Esophagus muscularis mucosa (tissue), 4 donors: ENCODE measurements at regions not wholly inside any gene's neighbourhood (a gene's known extent, or its start where the extent isn't known, plus 50 kb on each side); places are given as distances from the start of the nearest gene placed in this dataset.

Source experiments
- DNase-seq: peaks from one replicate; pipeline ENCODE4 v3.0.0-alpha.2; 2017; ENCODE audit errors: extremely low spot score
- H3K27ac ChIP-seq, 4 donors: fragments of 200-600 bp; sonication (generic); replicated peaks in 1 of 4; 1 replicate in 3 of 4; 2 replicates in 1 of 4; pipeline ENCODE4 v1.5.1; 2016 to 2019; ENCODE audit warnings: mild to moderate bottlenecking in 1 of 4
- H3K27me3 ChIP-seq, 4 donors: fragments of 200-600 bp; sonication (generic); one replicate each; pipeline versions ENCODE4 v1.5.1 to v1.6.0; 2016 to 2019
- H3K36me3 ChIP-seq, 4 donors: fragments of 200-600 bp; sonication (generic); one replicate each; pipeline ENCODE4 v1.5.1; 2016 to 2019
- H3K4me1 ChIP-seq, 4 donors: fragments of 200-600 bp; sonication (generic); one replicate each; pipeline ENCODE4 v1.5.1; 2016 to 2019
- H3K4me3 ChIP-seq, 4 donors: fragments of 200-600 bp; sonication (generic); 1 replicate in 2 of 4; 2 replicates in 2 of 4; pipeline ENCODE4 v1.5.1; 2016 to 2019; ENCODE audit warnings: mild to moderate bottlenecking in 4 of 4, moderate library complexity in 1 of 4
- H3K9me3 ChIP-seq, 4 donors: fragments of 200-600 bp; sonication (generic); 1 replicate in 3 of 4; 2 replicates in 1 of 4; pipeline ENCODE4 v1.5.1; 2016 to 2019
- EP300 ChIP-seq: sonication (generic); formaldehyde crosslinking; IDR thresholded peaks from one replicate; pipeline ENCODE4 v1.6.1; 2017; ENCODE audit warnings: antibody characterized with exemption
- POLR2A ChIP-seq: fragments of 450-650 bp; IDR thresholded peaks from one replicate; pipeline ENCODE4 v1.6.1; 2017; ENCODE audit warnings: antibody characterized with exemption, moderate library complexity, mild to moderate bottlenecking, low read depth
- POLR2AphosphoS5 ChIP-seq, 2 donors: sonication (generic); formaldehyde crosslinking; IDR thresholded peaks; one replicate each; pipeline ENCODE4 v1.6.1; 2017; ENCODE audit warnings: antibody characterized with exemption in 2 of 2
- WGBS: methylation state at CpG from one replicate; pipeline ENCODE4 v1.1.5; 2018; 5-methylcytosine and 5-hydroxymethylcytosine counted together
- intact Hi-C: fragments of 100-400 bp; cut with DNase I; formaldehyde crosslinking; loops from one replicate; pipeline ENCODE4 v1.15.1; 2023
- TF ChIP-seq, protein P1 (sequence below), 3 experiments: fragments of 200-600 bp in 2 of 3; fragments of 450-650 bp in 1 of 3; sonication (generic) in 2 of 3; IDR thresholded peaks; one replicate each; pipeline ENCODE4 v1.5.1; 2017 to 2019; ENCODE audit warnings: antibody characterized with exemption in 3 of 3, mild to moderate bottlenecking in 2 of 3, moderate library complexity in 1 of 3

DNA sequence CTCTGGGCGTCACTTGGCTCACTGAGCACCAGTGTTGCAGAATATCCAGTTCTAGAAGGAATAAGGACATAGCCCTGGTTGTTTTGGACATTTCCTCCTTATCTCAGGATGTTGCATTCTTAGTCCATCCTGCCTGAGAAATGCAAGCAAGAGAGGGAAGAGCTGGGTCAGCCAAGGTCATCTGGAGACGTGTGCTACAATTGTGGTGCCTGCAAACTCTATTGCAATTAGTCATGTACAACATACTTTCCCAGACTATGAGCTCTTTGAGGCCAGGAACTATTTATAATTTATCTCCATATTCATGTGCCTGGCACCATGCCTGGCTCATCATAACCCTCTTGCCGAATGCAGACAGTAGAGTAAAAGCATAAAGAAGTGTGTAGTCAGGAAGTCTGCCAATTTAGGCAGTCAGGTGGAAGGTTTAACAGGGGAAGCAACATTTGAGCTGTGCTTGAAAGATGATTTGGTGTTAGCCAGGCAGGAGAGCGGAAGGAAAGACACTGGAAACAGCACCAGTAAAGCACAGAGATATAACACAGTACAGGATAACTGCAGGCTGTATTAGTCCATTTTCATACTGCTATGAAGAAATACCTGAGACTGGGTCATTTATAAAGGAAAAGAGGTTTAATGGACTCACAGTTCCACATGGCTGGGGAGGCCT lies 129.4 kb upstream of the PAX6 start:
- Histone ChIP-seq H3K4me3 (no peak overlapping the region), H3K9me3 (no peaks in the 10 kb centered on the region), H3K4me1 (peaks cover 0 to 5% (median 0%) of the 10 kb centered on the region in 4 donors), H3K36me3 (no peaks in the 10 kb centered on the region), H3K27ac (no peak overlapping the region), H3K27me3 (peaks cover 0 to 4% (median 0%) of the 10 kb centered on the region in 4 donors)
- TF ChIP-seq, protein P1, sequence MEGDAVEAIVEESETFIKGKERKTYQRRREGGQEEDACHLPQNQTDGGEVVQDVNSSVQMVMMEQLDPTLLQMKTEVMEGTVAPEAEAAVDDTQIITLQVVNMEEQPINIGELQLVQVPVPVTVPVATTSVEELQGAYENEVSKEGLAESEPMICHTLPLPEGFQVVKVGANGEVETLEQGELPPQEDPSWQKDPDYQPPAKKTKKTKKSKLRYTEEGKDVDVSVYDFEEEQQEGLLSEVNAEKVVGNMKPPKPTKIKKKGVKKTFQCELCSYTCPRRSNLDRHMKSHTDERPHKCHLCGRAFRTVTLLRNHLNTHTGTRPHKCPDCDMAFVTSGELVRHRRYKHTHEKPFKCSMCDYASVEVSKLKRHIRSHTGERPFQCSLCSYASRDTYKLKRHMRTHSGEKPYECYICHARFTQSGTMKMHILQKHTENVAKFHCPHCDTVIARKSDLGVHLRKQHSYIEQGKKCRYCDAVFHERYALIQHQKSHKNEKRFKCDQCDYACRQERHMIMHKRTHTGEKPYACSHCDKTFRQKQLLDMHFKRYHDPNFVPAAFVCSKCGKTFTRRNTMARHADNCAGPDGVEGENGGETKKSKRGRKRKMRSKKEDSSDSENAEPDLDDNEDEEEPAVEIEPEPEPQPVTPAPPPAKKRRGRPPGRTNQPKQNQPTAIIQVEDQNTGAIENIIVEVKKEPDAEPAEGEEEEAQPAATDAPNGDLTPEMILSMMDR (IDR thresholded peaks at IDR 0.05) = no peak
- 54% methylated on average over 4 of the region's 4 CpGs for WGBS
- no peak for DNase-seq
- intact Hi-C loops = no loop called here

- intact Hi-C loops = no loop called here
- H3K4me3 ChIP-seq = no peak overlapping the region
- 75% methylated on average over 3 of the region's 3 CpGs for WGBS
Measured at GRCh38 chr11:31939004-31939403, 127.9 kb upstream of the PAX6 start.

GRCh38 chr11:31936312-31936711 lies 125.2 kb upstream of the PAX6 start:
- WGBS = 95% methylated on average over 1 of the region's 1 CpG
- no peak overlapping the region for H3K27ac ChIP-seq
- peaks cover 0 to 5% (median 0%) of the 10 kb centered on the region in 4 donors for H3K4me1 ChIP-seq
- H3K9me3 ChIP-seq = no peaks in the 10 kb centered on the region
- TF ChIP-seq EP300 = no peak
- TF ChIP-seq POLR2A = no peak
- TF ChIP-seq POLR2AphosphoS5 (IDR thresholded peaks at IDR 0.05) = no peak
- TF ChIP-seq, protein P1 (IDR thresholded peaks at IDR 0.05) = no peak
- H3K27me3 ChIP-seq = peaks cover 0 to 31% (median 0%) of the 10 kb centered on the region in 4 donors
- DNase-seq = no peak
- no peaks in the 10 kb centered on the region for H3K36me3 ChIP-seq
- intact Hi-C loops = no loop called here
- H3K4me3 ChIP-seq = no peak overlapping the region

More at GRCh38 chr11:31939004-31939403, 127.9 kb upstream of the PAX6 start:
- TF ChIP-seq, protein P1 (IDR thresholded peaks at IDR 0.05) = no peak
- TF ChIP-seq EP300 (no peak), POLR2A (no peak), POLR2AphosphoS5 (IDR thresholded peaks at IDR 0.05) (no peak)
- Histone ChIP-seq H3K9me3 (no peaks in the 10 kb centered on the region), H3K4me1 (peaks cover 0 to 5% (median 0%) of the 10 kb centered on the region in 4 donors), H3K36me3 (no peaks in the 10 kb centered on the region), H3K27ac (no peak overlapping the region), H3K27me3 (peaks cover 0 to 19% (median 0%) of the 10 kb centered on the region in 4 donors)
- DNase-seq = no peak

- no peak overlapping the region for H3K27ac ChIP-seq
- H3K27me3 ChIP-seq = peaks cover 0 to 31% (median 0%) of the 10 kb centered on the region in 4 donors
- WGBS = 48% methylated on average over 9 of the region's 9 CpGs
- TF ChIP-seq POLR2AphosphoS5 (IDR thresholded peaks at IDR 0.05) (no peak), EP300 (no peak), POLR2A (no peak)
- TF ChIP-seq, protein P1 (IDR thresholded peaks at IDR 0.05) = no peak
- no peaks in the 10 kb centered on the region for H3K36me3 ChIP-seq
- intact Hi-C loops = no loop called here
- DNase-seq = no peak
- H3K4me1 ChIP-seq = no peaks in the 10 kb centered on the region
- H3K4me3 ChIP-seq = no peak overlapping the region
- H3K9me3 ChIP-seq = no peaks in the 10 kb centered on the region
Measured at GRCh38 chr11:31932879-31933278, 121.8 kb upstream of the PAX6 start.

DNA sequence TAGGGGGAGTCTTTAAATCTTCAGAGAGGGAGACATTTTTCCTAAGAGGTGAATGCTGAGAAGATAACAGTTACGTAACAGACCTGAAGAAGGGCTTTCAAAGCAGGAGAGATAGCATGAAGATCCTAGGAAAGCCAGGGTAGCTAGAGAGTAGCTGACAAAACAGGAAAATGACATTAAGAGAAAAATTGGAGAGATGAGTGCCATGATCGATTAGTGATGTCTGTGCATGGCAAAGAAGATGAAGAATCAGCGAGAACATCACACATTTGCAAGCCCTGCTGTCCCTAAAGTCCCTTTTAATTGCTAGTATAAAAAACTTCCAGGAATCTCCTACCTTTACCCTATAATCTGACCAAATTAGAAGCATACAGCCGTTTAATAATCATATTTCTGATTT lies 116.9 kb upstream of the PAX6 start:
- H3K4me1 ChIP-seq = no peaks in the 10 kb centered on the region
- H3K9me3 ChIP-seq = no peaks in the 10 kb centered on the region
- WGBS = 85% methylated on average over 4 of the region's 4 CpGs
- no peak for DNase-seq
- no peak for TF ChIP-seq POLR2AphosphoS5 (IDR thresholded peaks at IDR 0.05)
- TF ChIP-seq, protein P1 (IDR thresholded peaks at IDR 0.05) = no peak
- intact Hi-C loops = no loop called here
- H3K4me3 ChIP-seq = no peak overlapping the region
- H3K36me3 ChIP-seq = no peaks in the 10 kb centered on the region
- H3K27ac ChIP-seq = no peak overlapping the region
- H3K27me3 ChIP-seq = peaks cover 0 to 6% (median 0%) of the 10 kb centered on the region in 4 donors
